D721Med (cell line): ENCODE measurements at regions not wholly inside any gene's neighbourhood (a gene's known extent, or its start where the extent isn't known, plus 50 kb on each side); places are given as distances from the start of the nearest gene placed in this dataset.

Experiments
- DNase-seq: peaks from one replicate; pipeline ENCODE4 v3.0.0; 2011; ENCODE audit warnings: low spot score; ENCODE audit not compliant: insufficient read length
- FAIRE-seq: peaks from 2 replicates; lab custom pipeline; 2011; peaks lifted over from hg19 to GRCh38; lab: Jason Lieb, UNC
- TF ChIP-seq, protein P1 (sequence below): IDR thresholded peaks from 2 replicates; pipeline ENCODE4 v1.5.1; 2012; ENCODE audit warnings: mild to moderate bottlenecking, control low read depth; ENCODE audit not compliant: insufficient read depth; ENCODE audit errors: missing control alignments

DNA sequence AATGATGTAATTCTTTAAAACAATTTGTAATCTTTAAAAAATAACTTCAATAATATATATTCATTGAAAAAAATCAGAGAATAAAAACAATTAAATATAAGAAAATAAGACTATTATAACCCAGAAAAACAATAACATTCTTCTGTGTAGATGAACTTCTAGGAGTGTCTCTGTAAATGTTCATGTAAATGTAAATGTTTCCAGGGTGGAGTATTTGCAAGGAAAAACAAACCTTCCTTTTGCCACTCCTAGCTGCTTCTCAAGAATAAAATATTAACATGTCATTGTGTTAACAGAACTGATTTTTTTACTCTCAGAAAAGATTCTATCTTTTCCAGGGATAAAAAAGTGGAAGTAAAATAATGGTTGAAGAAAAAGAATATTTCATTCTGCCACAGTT, 431.9 kb downstream of the PLCL1 start:
- TF ChIP-seq, protein P1, sequence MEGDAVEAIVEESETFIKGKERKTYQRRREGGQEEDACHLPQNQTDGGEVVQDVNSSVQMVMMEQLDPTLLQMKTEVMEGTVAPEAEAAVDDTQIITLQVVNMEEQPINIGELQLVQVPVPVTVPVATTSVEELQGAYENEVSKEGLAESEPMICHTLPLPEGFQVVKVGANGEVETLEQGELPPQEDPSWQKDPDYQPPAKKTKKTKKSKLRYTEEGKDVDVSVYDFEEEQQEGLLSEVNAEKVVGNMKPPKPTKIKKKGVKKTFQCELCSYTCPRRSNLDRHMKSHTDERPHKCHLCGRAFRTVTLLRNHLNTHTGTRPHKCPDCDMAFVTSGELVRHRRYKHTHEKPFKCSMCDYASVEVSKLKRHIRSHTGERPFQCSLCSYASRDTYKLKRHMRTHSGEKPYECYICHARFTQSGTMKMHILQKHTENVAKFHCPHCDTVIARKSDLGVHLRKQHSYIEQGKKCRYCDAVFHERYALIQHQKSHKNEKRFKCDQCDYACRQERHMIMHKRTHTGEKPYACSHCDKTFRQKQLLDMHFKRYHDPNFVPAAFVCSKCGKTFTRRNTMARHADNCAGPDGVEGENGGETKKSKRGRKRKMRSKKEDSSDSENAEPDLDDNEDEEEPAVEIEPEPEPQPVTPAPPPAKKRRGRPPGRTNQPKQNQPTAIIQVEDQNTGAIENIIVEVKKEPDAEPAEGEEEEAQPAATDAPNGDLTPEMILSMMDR: no peak
- no peak for FAIRE-seq
- DNase-seq: no peak

DNA sequence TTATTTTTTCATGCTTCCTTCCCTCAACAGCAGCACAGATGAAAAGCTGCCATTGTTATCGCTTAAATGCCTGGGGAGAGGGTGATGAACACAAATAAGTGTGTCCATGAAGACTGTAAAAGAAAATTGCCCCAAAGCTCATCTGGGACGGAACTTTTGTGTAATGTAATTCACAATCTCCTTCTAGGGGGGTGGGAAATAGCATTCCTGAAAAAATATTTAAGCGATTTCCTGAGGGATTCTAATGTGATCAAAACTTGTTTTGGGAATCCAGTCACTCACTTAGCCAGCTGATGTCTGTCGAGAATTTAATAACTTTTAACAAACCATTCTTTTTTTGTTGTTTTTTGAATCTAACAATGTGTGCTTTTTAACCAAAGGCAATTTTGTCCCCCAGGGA, 427.9 kb downstream of the PLCL1 start:
- no peak for FAIRE-seq
- no peak for DNase-seq
- TF ChIP-seq, protein P1: no peak

DNA sequence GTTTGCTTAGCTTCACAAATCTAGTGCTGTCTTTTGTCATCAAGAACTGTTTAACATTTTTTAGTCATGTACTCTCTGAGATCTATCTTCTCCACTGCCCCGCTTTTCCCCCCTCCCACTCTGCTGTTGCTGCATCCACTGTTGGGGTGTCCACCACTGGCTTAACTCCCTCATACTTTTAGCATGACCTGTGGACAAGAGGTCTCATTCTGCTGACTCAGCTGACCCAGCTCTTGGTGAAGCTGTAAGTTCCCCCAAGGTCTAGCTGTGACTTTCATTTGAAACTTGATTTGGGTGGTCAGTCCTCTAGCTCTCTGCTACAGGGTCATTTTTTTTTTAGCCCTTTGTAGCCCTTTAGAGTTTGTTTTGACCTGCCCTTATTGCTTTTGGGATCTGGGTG, 427.2 kb downstream of the PLCL1 start:
- no peak for DNase-seq
- no peak for FAIRE-seq
- TF ChIP-seq, protein P1: no peak

DNA sequence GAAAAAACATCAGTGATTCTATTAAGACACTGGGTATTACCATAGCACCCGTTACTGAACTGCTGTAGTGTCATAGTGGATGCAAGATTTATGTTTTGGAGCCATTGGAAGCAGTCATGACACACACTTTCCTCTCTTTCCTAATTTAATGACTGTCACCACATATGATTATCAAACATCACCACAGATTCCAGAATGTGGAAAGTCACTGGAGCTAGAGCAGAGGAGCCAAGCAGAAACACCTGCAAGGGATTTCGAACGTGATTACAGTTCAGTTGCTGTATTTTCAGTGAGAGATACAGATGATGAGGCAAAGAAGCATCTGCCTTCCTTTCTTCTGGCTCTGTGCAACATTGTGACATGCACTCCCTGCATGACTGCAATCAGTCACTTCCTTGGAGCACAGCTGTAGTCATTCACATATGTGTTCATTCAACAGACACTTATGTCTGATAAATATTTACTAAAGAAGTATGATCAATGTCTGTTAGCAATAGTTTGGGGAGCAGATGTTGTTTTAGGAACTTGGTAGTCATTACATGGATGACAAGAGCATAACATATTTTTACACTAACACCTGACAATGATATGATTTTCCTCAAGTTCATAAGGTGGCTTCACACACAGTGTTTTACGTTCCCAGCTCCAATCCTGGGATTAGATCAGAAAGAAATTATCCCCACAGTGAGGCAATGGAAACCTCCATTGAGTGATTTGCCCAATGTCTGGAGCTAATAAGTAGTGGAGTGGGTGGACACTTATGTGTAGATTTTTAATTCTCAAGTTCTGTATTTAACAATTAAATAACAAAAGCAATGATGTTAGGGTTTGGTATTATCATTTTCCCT, 416.6 kb downstream of the PLCL1 start:
- no peak for FAIRE-seq
- TF ChIP-seq, protein P1: no peak
- DNase-seq: no peak

DNA sequence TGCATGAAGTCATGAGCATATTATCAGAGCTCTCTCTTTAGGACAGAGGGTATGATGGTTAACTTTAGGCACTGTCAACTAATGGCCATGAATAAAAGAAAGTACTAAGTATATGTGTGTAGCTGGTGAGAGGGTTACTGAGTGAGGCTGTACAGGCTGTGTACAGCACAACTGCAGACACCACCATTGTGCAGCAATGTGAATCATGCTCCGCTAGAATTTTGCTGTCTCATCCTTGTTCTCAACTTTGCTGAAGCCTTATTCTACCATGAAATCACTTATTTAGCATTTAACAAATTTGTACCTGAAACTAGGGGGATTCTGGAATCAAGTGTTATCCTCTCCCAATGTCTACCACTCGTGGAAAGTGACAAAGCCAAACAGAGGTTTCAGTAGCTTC, 414.9 kb downstream of the PLCL1 start:
- TF ChIP-seq, protein P1: no peak
- no peak for DNase-seq
- no peak for FAIRE-seq

DNA sequence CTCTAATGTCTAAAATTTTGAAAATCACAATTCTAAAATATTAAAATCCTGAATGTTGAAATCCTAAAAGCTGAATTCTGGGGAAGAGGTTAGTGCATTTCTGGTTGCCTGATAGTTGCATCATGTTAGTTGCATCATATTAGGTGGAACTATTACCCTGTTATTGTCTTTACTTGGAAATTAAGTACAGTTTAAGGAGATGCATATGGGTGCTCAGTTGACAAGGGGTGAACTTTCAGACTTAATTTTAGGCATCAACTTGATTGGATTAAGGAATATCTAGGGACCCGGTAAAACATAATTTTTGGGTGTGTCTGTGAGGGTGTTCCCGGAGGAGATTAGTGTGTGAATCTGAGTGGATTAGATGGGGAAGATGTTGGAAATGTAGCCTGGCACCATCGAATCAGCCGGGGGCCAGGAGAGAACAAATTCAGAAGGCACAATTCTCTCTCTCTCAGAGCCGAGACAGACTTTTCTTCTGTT, 409.8 kb downstream of the PLCL1 start:
- no peak for DNase-seq
- TF ChIP-seq, protein P1: no peak
- no peak for FAIRE-seq

DNA sequence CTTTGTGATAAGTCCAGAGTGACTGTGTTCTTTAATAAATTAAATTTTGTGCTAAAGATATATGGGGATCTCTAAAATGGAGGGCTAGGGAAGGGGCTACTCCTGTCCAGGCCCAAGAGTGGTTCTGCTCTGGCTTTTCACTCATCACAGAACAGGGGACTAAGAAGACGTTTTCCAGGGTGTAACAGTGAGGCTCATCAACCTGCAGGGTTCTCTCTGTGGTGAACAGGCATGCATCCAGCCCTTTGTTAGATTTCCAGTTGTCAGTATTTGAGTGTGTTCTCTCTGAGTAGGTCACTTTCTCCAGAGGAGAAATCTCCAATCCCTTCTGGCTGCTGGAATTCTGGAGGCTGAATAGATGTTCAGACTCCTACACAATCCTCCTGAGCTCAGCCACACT, 408.9 kb downstream of the PLCL1 start:
- FAIRE-seq: no peak
- no peak for DNase-seq

More for the DNA sequence above, 408.9 kb downstream of the PLCL1 start:
- TF ChIP-seq, protein P1: no peak
